Transverse colon (tissue), 4 donors: ENCODE measurements at regions not wholly inside any gene's neighbourhood (a gene's known extent, or its start where the extent isn't known, plus 50 kb on each side); places are given as distances from the start of the nearest gene placed in this dataset.

Experiments used
- EP300 ChIP-seq: sonication (generic); formaldehyde crosslinking; IDR thresholded peaks from one replicate; pipeline ENCODE4 v1.6.1; 2017; ENCODE audit warnings: antibody characterized with exemption, low read depth
- POLR2A ChIP-seq: fragments of 450-650 bp; IDR thresholded peaks from one replicate; pipeline ENCODE4 v1.6.1; 2016; ENCODE audit warnings: antibody characterized with exemption, mild to moderate bottlenecking, moderate library complexity
- POLR2AphosphoS5 ChIP-seq, 3 donors: sonication (generic); formaldehyde crosslinking; IDR thresholded peaks; one replicate each; pipeline ENCODE4 v1.6.1; 2016; ENCODE audit warnings: antibody characterized with exemption in 3 of 3
- TF ChIP-seq, protein P1 (sequence below), 5 experiments: fragments of 200-600 bp in 3 of 5; fragments of 450-650 bp in 2 of 5; sonication (generic) in 3 of 5; IDR thresholded peaks; 1 replicate in 2 of 5; 2 replicates in 3 of 5; pipeline ENCODE4 v1.5.1; 2016 to 2017; ENCODE audit warnings: antibody characterized with exemption in 5 of 5, inconsistent platforms in 3 of 5, mild to moderate bottlenecking in 2 of 5, moderate library complexity in 1 of 5

DNA sequence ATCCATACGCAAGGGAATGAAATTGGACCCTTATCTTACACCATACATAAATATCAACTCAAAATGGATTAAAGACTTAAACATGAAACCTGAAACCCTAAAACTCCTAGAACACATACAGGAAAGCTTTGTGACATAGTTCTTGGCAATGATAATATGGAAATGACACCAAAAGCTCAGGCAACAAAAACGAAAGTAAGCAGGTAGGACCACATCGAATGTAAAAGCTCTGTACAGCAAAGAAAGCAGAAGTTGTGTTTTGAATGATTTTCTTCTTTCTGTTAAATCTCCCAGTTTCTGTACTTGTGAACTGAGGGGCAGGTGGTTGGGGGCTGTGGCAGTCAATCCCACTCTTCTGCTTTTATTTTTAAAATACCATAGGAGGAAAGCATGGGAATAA is 368.4 kb upstream of the PODXL start:
- TF ChIP-seq, protein P1, sequence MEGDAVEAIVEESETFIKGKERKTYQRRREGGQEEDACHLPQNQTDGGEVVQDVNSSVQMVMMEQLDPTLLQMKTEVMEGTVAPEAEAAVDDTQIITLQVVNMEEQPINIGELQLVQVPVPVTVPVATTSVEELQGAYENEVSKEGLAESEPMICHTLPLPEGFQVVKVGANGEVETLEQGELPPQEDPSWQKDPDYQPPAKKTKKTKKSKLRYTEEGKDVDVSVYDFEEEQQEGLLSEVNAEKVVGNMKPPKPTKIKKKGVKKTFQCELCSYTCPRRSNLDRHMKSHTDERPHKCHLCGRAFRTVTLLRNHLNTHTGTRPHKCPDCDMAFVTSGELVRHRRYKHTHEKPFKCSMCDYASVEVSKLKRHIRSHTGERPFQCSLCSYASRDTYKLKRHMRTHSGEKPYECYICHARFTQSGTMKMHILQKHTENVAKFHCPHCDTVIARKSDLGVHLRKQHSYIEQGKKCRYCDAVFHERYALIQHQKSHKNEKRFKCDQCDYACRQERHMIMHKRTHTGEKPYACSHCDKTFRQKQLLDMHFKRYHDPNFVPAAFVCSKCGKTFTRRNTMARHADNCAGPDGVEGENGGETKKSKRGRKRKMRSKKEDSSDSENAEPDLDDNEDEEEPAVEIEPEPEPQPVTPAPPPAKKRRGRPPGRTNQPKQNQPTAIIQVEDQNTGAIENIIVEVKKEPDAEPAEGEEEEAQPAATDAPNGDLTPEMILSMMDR (IDR thresholded peaks at IDR 0.05), result no peak
- no peak for TF ChIP-seq POLR2AphosphoS5 (IDR thresholded peaks at IDR 0.05)
- no peak for TF ChIP-seq POLR2A
- TF ChIP-seq EP300, result no peak
